ENCODE measurements at regions not wholly inside any gene's neighbourhood (a gene's known extent, or its start where the extent isn't known, plus 50 kb on each side); places are given as distances from the start of the nearest gene placed in this dataset.
A peak's percentile ranks its signal among the peaks of the same experiment; 100 is the strongest.
"Not testable (repeated sequence)": the region's sequence is repeated elsewhere in the genome, so short reads cannot be mapped to it uniquely, and the experiment has no call there.

DNA sequence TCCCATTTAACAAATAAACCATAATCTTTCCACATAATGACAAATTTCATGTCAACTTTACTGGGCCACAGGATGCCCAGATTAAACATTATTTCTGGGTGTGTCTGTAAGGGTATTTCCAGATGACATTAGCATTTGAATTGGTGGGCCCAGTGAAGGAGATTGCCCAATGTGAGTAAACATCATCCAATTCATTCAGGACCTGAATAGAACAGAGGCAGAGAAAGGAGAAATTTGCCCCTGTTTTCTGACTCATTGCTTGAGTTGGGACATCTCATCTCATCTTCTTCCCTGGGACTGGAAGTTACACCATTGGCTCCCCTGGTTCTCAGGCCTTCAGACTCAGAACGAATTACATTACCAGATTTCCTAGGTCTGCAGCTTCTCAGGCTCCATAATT lies 142.9 kb downstream of the TPBG start:
- no peak overlapping the region for H3K4me3 ChIP-seq (ENCODE audit: low read length)
- DNase-seq (ENCODE audit: low read depth) = peak; percentile 52
- no peak for TF ChIP-seq CTCF (IDR thresholded peaks at IDR 0.05; ENCODE audit: insufficient read depth, low read depth, low read length, missing control alignments)

DNA sequence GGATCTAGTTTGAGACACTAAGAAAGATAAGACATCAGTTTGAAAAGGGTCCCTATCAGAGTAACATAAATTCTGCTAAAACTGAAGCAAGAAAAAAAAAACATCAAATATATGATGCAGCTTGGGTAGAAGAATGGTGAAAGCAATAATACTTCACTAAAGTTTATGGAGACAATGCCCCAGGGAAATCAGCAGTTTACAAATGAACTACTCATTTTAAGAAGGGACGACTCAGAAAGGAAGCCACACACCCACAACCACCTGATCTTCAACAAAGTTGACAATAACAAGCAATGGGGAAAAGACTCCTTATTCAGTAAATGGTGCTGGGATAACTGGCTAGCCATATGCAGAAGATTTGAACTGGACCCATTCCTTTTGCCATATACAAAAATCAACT lies 143.5 kb downstream of the TPBG start:
- peak; percentile 6 for DNase-seq (ENCODE audit: low read depth)
- no peak overlapping the region for H3K4me3 ChIP-seq (ENCODE audit: low read length)

GRCh38 chr6:82511546-82511945 lies 147.9 kb downstream of the TPBG start:
- TF ChIP-seq CTCF (IDR thresholded peaks at IDR 0.05; ENCODE audit: insufficient read depth, low read depth, low read length, missing control alignments) = no peak
- no peak overlapping the region for H3K4me3 ChIP-seq (ENCODE audit: low read length)
- DNase-seq (ENCODE audit: low read depth) = peak; percentile 35

More for the DNA sequence above, 143.5 kb downstream of the TPBG start:
- no peak for TF ChIP-seq CTCF (IDR thresholded peaks at IDR 0.05; ENCODE audit: insufficient read depth, low read depth, low read length, missing control alignments)

DNA sequence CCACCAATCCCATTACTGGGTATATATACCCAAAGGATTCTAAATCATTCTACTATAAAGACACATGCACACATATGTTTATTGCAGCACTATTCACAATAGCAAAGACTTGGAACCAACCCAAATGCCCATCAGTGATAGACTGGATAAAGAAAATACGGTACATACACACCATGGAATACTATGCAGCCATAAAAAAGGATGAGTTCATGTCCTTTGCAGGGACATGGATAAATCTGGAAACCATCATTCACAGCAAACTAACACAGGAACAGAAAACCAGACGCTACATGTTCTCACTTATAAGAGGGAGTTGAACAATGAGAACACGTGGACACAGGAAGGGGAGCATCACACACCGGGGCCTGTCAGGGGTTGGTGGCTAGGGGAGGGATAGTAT lies 154.3 kb downstream of the TPBG start:
- not testable (repeated sequence) for DNase-seq (ENCODE audit: low read depth); H3K4me3 ChIP-seq (ENCODE audit: low read length)

DNA sequence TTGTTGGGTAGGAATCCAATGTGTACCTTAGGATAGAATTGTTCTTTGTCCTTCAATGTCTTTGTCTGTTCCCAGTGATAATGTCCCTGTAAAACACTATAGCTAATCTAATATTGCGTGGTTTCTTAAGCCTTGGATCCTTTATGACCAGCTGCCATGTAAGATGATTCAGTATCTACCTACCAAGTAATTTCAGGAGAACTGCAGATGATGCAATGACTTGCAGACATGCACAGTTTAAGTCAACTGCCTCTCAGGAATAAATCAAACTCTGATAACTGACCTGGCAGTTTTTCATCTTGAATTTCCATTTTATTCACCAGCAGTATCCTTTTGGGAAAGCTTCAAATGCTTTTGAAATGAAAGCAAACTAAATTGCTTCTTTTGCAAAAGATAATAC lies 157.8 kb downstream of the TPBG start:
- DNase-seq (ENCODE audit: low read depth) = peak; percentile 59
- no peak overlapping the region for H3K4me3 ChIP-seq (ENCODE audit: low read length)
- TF ChIP-seq CTCF (IDR thresholded peaks at IDR 0.05; ENCODE audit: insufficient read depth, low read depth, low read length, missing control alignments) = no peak

DNA sequence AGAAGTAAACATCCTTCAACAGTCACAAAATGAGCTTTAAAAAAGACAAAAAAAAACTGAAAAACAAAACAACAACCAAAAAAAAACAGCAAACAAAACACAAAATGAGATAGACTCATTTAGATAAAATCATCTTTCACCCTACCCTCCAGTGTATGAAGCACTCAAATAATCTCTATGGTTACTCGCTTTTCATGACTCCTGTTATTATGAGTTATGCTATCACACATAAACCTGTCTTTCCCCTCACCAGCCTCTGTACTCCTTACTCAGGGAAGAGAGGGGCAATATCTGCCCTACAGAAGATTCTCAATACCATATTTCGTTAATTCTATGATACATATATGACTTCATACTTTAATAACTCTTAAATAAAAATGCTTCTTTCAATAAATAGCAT lies 158.2 kb downstream of the TPBG start:
- no peak overlapping the region for H3K4me3 ChIP-seq (ENCODE audit: low read length)
- no peak for TF ChIP-seq CTCF (IDR thresholded peaks at IDR 0.05; ENCODE audit: insufficient read depth, low read depth, low read length, missing control alignments)
- DNase-seq (ENCODE audit: low read depth) = no peak

- no peak for DNase-seq (ENCODE audit: low read depth)
- no peak overlapping the region for H3K4me3 ChIP-seq (ENCODE audit: low read length)
- TF ChIP-seq CTCF (IDR thresholded peaks at IDR 0.05; ENCODE audit: insufficient read depth, low read depth, low read length, missing control alignments) = no peak
Measured at GRCh38 chr6:82524031-82524430, 160.4 kb downstream of the TPBG start.

Measured in epithelial cell of esophagus (primary cell).